Endothelial cell of umbilical vein (primary cell): ENCODE measurements at regions not wholly inside any gene's neighbourhood (a gene's known extent, or its start where the extent isn't known, plus 50 kb on each side); places are given as distances from the start of the nearest gene placed in this dataset.

ENCODE experiments used
- BruUV-seq: library from RNA; stranded (reverse); fragments of 400-500 nt; replicated peaks from 2 replicates; lab custom pipeline; 2021; lab: Mats Ljungman, UMichigan
- CTCF ChIA-PET: fragments of 300-600, 350-600 bp; sonication (Branson Sonifier 250); formaldehyde crosslinking; loops from one replicate; lab custom pipeline; 2021; ENCODE audit warnings: antibody characterized with exemption, inconsistent platforms; lab: Charles Lee
- POLR2A ChIA-PET: fragments of 300-600, 350-600 bp; sonication (Branson Sonifier 250); formaldehyde crosslinking; loops from one replicate; lab custom pipeline; 2021; ENCODE audit warnings: antibody characterized with exemption, inconsistent platforms; lab: Charles Lee
- DNase-seq: peaks from one replicate; pipeline ENCODE4 v3.0.0-alpha.2; 2011; ENCODE audit warnings: low read depth, low spot score
- FAIRE-seq: peaks from 2 replicates; lab custom pipeline; 2011; peaks lifted over from hg19 to GRCh38; lab: Jason Lieb, UNC
- H2AFZ ChIP-seq: 2 replicates; pipeline ENCODE4 v1.6.0; 2012; ENCODE audit warnings: low read depth, low read length, control low read depth, inconsistent platforms
- H3K27ac ChIP-seq: 2 replicates; pipeline ENCODE4 v1.5.1; 2011; ENCODE audit warnings: low read depth, mild to moderate bottlenecking, control low read depth, low read length, moderate library complexity; ENCODE audit not compliant: insufficient read depth
- H3K27me3 ChIP-seq, 2 experiments: 2 replicates each; pipeline versions ENCODE4 v1.6.0 to v1.6.1; 2011; ENCODE audit warnings: low read length in 2 of 2, mixed read lengths in 1 of 2; ENCODE audit not compliant: control insufficient read depth in 2 of 2, insufficient read depth in 2 of 2
- H3K36me3 ChIP-seq, 2 experiments: 2 replicates in 1 of 2; 3 replicates in 1 of 2; pipeline ENCODE4 v1.5.1; 2011; ENCODE audit warnings: low read length in 2 of 2, mild to moderate bottlenecking in 1 of 2, moderate library complexity in 1 of 2; ENCODE audit not compliant: control insufficient read depth in 2 of 2, insufficient read depth in 2 of 2; ENCODE audit errors: extremely low read depth in 1 of 2
- H3K4me1 ChIP-seq: 3 replicates; pipeline ENCODE4 v1.5.1; 2011; ENCODE audit warnings: mild to moderate bottlenecking, low read length; ENCODE audit not compliant: control insufficient read depth, insufficient read depth; ENCODE audit errors: extremely low read depth
- H3K4me2 ChIP-seq: 2 replicates; pipeline ENCODE4 v1.6.1; 2011; ENCODE audit warnings: low read length, control low read depth, mixed read lengths; ENCODE audit not compliant: insufficient read depth
- H3K4me3 ChIP-seq, 3 experiments: fragments of 200-600 bp in 1 of 3; sonication (generic), shearing (Covaris generic) in 1 of 3; replicated peaks in 1 of 3; 2 replicates each; pipeline ENCODE4 v1.5.1; 2011 to 2016; ENCODE audit warnings: control low read depth in 3 of 3, low read length in 3 of 3, mild to moderate bottlenecking in 2 of 3, inconsistent platforms in 1 of 3, low read depth in 1 of 3, moderate library complexity in 1 of 3; ENCODE audit not compliant: insufficient read depth in 1 of 3
- H3K79me2 ChIP-seq: 2 replicates; pipeline ENCODE4 v1.6.0; 2012; ENCODE audit warnings: low read length, inconsistent platforms; ENCODE audit not compliant: control insufficient read depth, insufficient read depth
- H3K9ac ChIP-seq: replicated peaks from 2 replicates; pipeline ENCODE3; 2011; ENCODE audit warnings: low read length, control low read depth; ENCODE audit not compliant: insufficient read depth; ENCODE audit errors: extremely low read depth
- H3K9me1 ChIP-seq: replicated peaks from 3 replicates; pipeline ENCODE4 v1.6.0; 2011; ENCODE audit warnings: mild to moderate bottlenecking, low read length; ENCODE audit not compliant: control insufficient read depth, insufficient read depth; ENCODE audit errors: extremely low read depth
- H3K9me3 ChIP-seq: replicated peaks from 2 replicates; pipeline ENCODE4 v1.5.1; 2012; ENCODE audit warnings: low read length, inconsistent platforms; ENCODE audit not compliant: control insufficient read depth, insufficient read depth
- H4K20me1 ChIP-seq: replicated peaks from 2 replicates; pipeline ENCODE3; 2011; ENCODE audit warnings: mild to moderate bottlenecking, low read length; ENCODE audit not compliant: control insufficient read depth, insufficient read depth; ENCODE audit errors: extremely low read depth
- EZH2 ChIP-seq: IDR thresholded peaks from 2 replicates; pipeline ENCODE4 v1.6.1; 2012; ENCODE audit warnings: borderline replicate concordance, low read depth, mild to moderate bottlenecking, moderate library complexity, low read length, inconsistent platforms; ENCODE audit not compliant: severe bottlenecking
- FOS ChIP-seq: IDR thresholded peaks from 2 replicates; pipeline ENCODE4 v1.6.1; 2011; ENCODE audit warnings: mild to moderate bottlenecking, low read length, moderate library complexity, borderline replicate concordance; ENCODE audit not compliant: insufficient read depth
- GATA2 ChIP-seq: IDR thresholded peaks from 2 replicates; pipeline ENCODE4 v1.7.0; 2011; ENCODE audit warnings: low read depth, mild to moderate bottlenecking, moderate library complexity, mixed read lengths, low read length; ENCODE audit not compliant: insufficient read length, insufficient read depth
- MAX ChIP-seq: IDR thresholded peaks from 2 replicates; pipeline ENCODE4 v1.6.1; 2011; ENCODE audit not compliant: insufficient read depth, insufficient read length
- MYC ChIP-seq: IDR thresholded peaks from one replicate; pipeline ENCODE4 v1.6.1; 2011; ENCODE audit warnings: mild to moderate bottlenecking, low read depth, low read length
- POLR2A ChIP-seq: IDR thresholded peaks from 2 replicates; pipeline ENCODE4 v1.6.1; 2012; ENCODE audit warnings: low read depth, mild to moderate bottlenecking, control low read depth, low read length
- POLR2AphosphoS5 ChIP-seq: IDR thresholded peaks from 2 replicates; pipeline ENCODE4 v1.6.1; 2012; ENCODE audit warnings: low read depth, mild to moderate bottlenecking, control low read depth, low read length, moderate library complexity; ENCODE audit not compliant: insufficient read depth
- dilution Hi-C: fragments of 300-500 bp; cut with MboI; formaldehyde crosslinking; loops from one replicate; pipeline ENCODE4 v1.15.0; 2019; ENCODE audit warnings: low sequenced_read_pairs; ENCODE audit not compliant: extremely low pct_ligation_motif_present
- intact Hi-C: fragments of 100-400 bp; cut with micrococcal nuclease; formaldehyde crosslinking; loops from one replicate; pipeline ENCODE4 v1.10.0; 2022
- TF ChIP-seq, protein P1 (sequence below), 2 donors: IDR thresholded peaks; 1 replicate in 1 of 2; 2 replicates in 1 of 2; pipeline ENCODE4 v1.5.1; 2011; ENCODE audit warnings: low read length in 2 of 2, mild to moderate bottlenecking in 2 of 2, moderate library complexity in 2 of 2, control low read depth in 1 of 2, inconsistent platforms in 1 of 2, low read depth in 1 of 2; ENCODE audit not compliant: insufficient read depth in 1 of 2; ENCODE audit errors: extremely low read depth in 1 of 2

DNA sequence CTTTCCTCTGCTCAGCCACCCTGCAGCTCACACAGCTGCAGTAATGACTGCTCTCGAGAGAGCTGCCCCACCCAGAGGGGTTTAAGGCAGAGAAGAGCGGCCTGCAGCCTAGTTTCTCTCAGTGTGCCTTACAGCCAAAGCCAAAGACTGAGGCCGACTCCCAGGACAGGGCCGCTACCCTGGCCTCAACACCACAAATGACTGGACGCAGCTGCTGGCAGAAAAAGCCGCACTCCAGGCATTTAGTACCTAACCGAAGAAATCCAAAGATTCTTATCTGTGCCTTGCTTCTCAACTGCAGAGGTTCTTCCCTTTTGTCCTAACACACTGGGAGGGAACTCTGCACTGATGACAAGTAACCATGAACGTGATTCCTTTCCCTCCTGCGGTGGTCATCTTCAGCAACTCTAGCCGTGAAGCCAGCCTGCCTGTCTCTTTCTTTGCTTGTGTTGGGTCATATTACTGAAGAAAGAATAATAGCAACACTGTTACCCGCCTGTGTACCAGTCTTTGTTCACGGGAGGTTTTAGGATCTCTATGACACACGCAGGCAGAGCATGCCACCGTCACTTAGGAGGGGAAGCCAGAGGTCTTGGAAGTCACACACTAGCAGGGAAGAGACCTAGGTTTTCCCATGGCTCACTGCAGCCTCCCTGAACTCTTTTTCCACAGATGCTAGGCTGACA is 202.7 kb downstream of the RHOU start:
- CTCF ChIA-PET = no interaction called here
- intact Hi-C loops = loop anchor here (1.0 kb wide), 1 partner anchor 35 kb away; no protein-coding TSS in a partner anchor
- POLR2A ChIA-PET = no interaction called here

More for the DNA sequence above, 202.7 kb downstream of the RHOU start:
- H3K4me2 ChIP-seq = no peak overlapping the region
- H3K9me3 ChIP-seq = no peaks in the 10 kb centered on the region
- dilution Hi-C loops = no loop called here
- H4K20me1 ChIP-seq = no peaks in the 10 kb centered on the region
- no peaks in the 10 kb centered on the region for H3K79me2 ChIP-seq
- H3K9me1 ChIP-seq = no peaks in the 10 kb centered on the region
- H3K9ac ChIP-seq = no peak overlapping the region
- no TSS peak for BruUV-seq
- DNase-seq (no peak), FAIRE-seq (no peak)
- no peak overlapping the region for H3K4me3 ChIP-seq
- no peak for TF ChIP-seq GATA2
- TF ChIP-seq, protein P1, sequence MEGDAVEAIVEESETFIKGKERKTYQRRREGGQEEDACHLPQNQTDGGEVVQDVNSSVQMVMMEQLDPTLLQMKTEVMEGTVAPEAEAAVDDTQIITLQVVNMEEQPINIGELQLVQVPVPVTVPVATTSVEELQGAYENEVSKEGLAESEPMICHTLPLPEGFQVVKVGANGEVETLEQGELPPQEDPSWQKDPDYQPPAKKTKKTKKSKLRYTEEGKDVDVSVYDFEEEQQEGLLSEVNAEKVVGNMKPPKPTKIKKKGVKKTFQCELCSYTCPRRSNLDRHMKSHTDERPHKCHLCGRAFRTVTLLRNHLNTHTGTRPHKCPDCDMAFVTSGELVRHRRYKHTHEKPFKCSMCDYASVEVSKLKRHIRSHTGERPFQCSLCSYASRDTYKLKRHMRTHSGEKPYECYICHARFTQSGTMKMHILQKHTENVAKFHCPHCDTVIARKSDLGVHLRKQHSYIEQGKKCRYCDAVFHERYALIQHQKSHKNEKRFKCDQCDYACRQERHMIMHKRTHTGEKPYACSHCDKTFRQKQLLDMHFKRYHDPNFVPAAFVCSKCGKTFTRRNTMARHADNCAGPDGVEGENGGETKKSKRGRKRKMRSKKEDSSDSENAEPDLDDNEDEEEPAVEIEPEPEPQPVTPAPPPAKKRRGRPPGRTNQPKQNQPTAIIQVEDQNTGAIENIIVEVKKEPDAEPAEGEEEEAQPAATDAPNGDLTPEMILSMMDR (IDR thresholded peaks at IDR 0.05; ENCODE audit: extremely low read depth in 1 of 2, insufficient read depth in 1 of 2, low read depth in 1 of 2, low read length in 2 of 2) = no peak
- TF ChIP-seq MAX = no peak
- no peak for TF ChIP-seq MYC
- no peak for TF ChIP-seq POLR2A
- no peak for TF ChIP-seq FOS
- no peak for TF ChIP-seq POLR2AphosphoS5
- no peak for TF ChIP-seq EZH2
- H3K27ac ChIP-seq = peak overlapping the region; percentile 13
- H2AFZ ChIP-seq = no peak overlapping the region
- H3K36me3 ChIP-seq = no peaks in the 10 kb centered on the region
- H3K27me3 ChIP-seq = peaks cover 0 to 1% of the 10 kb centered on the region in 2 experiments
- H3K4me1 ChIP-seq = peaks cover 4% of the 10 kb centered on the region
